ENCODE measurements at regions not wholly inside any gene's neighbourhood (a gene's known extent, or its start where the extent isn't known, plus 50 kb on each side); places are given as distances from the start of the nearest gene placed in this dataset.

DNA sequence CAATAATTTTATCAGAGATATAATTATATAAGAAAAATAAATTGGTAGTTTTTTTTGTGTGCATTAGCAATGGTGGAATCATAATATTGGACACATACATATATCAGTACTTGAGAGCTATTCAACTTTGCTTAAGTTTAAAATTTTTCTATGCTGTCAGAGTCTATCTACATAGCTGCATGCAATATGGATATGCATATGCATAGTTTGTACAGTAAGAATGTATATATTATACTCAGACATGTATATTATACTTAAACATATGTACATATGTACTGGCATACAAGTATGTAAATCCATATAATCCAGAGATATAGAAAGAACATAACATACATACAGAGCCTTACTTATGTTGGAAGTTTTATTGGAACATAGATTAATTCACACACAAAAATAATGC lies 1043.2 kb downstream of the EFNB2 start:
- TF ChIP-seq, protein P1, sequence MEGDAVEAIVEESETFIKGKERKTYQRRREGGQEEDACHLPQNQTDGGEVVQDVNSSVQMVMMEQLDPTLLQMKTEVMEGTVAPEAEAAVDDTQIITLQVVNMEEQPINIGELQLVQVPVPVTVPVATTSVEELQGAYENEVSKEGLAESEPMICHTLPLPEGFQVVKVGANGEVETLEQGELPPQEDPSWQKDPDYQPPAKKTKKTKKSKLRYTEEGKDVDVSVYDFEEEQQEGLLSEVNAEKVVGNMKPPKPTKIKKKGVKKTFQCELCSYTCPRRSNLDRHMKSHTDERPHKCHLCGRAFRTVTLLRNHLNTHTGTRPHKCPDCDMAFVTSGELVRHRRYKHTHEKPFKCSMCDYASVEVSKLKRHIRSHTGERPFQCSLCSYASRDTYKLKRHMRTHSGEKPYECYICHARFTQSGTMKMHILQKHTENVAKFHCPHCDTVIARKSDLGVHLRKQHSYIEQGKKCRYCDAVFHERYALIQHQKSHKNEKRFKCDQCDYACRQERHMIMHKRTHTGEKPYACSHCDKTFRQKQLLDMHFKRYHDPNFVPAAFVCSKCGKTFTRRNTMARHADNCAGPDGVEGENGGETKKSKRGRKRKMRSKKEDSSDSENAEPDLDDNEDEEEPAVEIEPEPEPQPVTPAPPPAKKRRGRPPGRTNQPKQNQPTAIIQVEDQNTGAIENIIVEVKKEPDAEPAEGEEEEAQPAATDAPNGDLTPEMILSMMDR (IDR thresholded peaks at IDR 0.05) = no peak
- no peak for TF ChIP-seq EP300 (IDR thresholded peaks at IDR 0.05)
- TF ChIP-seq POLR2A (IDR thresholded peaks at IDR 0.05) = no peak
